ENCODE measurements at regions not wholly inside any gene's neighbourhood (a gene's known extent, or its start where the extent isn't known, plus 50 kb on each side); places are given as distances from the start of the nearest gene placed in this dataset.

DNA sequence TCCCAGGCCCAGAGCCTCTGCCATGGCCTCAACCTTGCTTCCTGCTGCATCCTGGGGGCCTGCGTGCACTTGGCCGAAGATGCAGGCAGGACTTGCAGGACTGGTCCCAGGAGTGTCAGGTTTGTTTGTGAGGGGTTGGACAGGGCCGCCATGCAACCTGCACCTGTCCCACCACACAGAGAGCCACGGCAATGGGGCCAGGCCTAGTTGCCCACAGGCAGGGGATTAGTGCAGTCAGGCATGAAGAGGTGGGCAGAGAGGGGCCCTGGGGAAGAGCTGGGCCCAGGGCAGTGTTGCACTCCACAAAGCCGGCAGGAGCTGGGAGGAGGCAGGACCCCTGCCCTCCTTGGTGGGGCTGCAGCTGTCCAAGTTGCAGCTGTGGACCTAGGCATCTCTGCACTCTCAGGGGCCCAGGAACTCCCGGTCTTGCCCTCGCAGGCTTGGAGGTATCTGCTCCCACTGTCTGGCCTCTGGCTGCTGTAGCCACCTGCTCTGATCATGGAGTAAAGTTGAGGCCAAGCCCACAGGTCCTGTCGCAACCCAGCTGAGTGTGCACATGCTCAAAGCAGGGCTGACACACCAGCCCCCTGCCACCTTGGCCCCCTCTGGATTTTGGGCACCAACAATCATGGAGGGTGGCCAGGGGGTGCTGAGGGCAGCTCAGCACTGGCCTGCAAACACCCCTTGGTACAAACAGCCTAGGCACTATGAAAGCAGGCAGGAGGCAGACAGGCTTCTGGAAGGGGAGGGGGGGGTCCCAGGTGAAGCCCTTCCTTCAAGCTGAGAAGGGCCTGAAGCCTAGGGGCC is 190.4 kb upstream of the PCDH10 start:
- TF ChIP-seq, protein P1, sequence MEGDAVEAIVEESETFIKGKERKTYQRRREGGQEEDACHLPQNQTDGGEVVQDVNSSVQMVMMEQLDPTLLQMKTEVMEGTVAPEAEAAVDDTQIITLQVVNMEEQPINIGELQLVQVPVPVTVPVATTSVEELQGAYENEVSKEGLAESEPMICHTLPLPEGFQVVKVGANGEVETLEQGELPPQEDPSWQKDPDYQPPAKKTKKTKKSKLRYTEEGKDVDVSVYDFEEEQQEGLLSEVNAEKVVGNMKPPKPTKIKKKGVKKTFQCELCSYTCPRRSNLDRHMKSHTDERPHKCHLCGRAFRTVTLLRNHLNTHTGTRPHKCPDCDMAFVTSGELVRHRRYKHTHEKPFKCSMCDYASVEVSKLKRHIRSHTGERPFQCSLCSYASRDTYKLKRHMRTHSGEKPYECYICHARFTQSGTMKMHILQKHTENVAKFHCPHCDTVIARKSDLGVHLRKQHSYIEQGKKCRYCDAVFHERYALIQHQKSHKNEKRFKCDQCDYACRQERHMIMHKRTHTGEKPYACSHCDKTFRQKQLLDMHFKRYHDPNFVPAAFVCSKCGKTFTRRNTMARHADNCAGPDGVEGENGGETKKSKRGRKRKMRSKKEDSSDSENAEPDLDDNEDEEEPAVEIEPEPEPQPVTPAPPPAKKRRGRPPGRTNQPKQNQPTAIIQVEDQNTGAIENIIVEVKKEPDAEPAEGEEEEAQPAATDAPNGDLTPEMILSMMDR (IDR thresholded peaks at IDR 0.05) = no peak
- peak; percentile 76 for DNase-seq (ENCODE audit: low spot score)
- Mint-ChIP-seq H3K27ac (ENCODE audit: unreplicated experiment) (no peak overlapping the region), H3K27me3 (ENCODE audit: low read depth) (no peaks in the 10 kb centered on the region), H3K36me3 (ENCODE audit: low read depth) (no peaks in the 10 kb centered on the region), H3K4me3 (ENCODE audit: unreplicated experiment) (no peak overlapping the region), H3K9me3 (ENCODE audit: low read depth) (no peaks in the 10 kb centered on the region), H3K4me1 (ENCODE audit: low read depth) (no peaks in the 10 kb centered on the region)

DNA sequence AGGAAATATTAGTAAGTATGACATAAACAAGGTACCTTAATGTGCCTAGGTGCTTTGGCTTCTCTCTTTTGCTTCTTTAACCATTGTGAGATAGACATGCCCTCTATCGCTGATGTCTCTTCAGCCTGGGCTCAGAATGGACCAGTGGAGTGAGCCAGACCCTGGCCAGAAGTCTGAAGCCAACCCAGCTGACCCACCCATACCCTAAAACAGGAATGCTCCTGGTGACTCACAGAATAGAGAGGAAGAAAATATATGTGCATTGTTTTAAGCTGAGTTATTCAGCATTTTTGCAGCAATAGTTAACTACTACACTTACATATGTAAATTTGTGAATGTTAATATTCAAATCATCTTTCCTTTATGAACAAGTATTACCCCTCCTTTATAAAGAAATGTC is 167.5 kb upstream of the PCDH10 start:
- DNase-seq (ENCODE audit: low spot score) = no peak
- H3K4me1 Mint-ChIP-seq (ENCODE audit: low read depth) = peaks cover 7% of the 10 kb centered on the region
- H3K4me3 Mint-ChIP-seq (ENCODE audit: unreplicated experiment) = no peak overlapping the region
- H3K36me3 Mint-ChIP-seq (ENCODE audit: low read depth) = no peaks in the 10 kb centered on the region
- no peaks in the 10 kb centered on the region for H3K9me3 Mint-ChIP-seq (ENCODE audit: low read depth)
- H3K27ac Mint-ChIP-seq (ENCODE audit: unreplicated experiment) = no peak overlapping the region
- H3K27me3 Mint-ChIP-seq (ENCODE audit: low read depth) = no peaks in the 10 kb centered on the region
- TF ChIP-seq, protein P1 (IDR thresholded peaks at IDR 0.05) = no peak

GRCh38 chr4:132982151-132982550 is 166.9 kb upstream of the PCDH10 start:
- H3K27me3 Mint-ChIP-seq (ENCODE audit: low read depth) = no peaks in the 10 kb centered on the region
- H3K4me1 Mint-ChIP-seq (ENCODE audit: low read depth) = peaks cover 7% of the 10 kb centered on the region
- no peak overlapping the region for H3K27ac Mint-ChIP-seq (ENCODE audit: unreplicated experiment)
- H3K36me3 Mint-ChIP-seq (ENCODE audit: low read depth) = no peaks in the 10 kb centered on the region
- DNase-seq (ENCODE audit: low spot score) = no peak
- TF ChIP-seq, protein P1 (IDR thresholded peaks at IDR 0.05) = no peak
- H3K4me3 Mint-ChIP-seq (ENCODE audit: unreplicated experiment) = no peak overlapping the region
- no peaks in the 10 kb centered on the region for H3K9me3 Mint-ChIP-seq (ENCODE audit: low read depth)

DNA sequence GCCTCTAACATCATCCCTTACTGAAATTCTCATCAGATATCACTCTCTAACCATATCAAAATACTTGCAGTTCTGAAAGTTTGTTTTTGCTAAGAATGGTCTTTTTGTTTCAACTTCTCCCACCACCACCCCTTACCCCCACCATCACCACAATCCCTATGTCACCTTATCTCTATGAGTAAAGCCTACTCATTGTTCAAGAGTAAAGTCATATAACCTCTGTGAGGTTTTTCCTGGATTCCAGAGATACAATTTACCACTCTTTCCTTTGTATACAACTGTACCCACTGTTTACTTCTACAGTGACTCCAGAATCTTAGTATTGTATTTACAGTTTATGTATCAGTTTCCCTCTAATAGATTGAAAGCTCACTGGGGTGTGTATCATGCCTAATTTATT is 158.0 kb upstream of the PCDH10 start:
- no peaks in the 10 kb centered on the region for H3K4me1 Mint-ChIP-seq (ENCODE audit: low read depth)
- H3K4me3 Mint-ChIP-seq (ENCODE audit: unreplicated experiment) = no peak overlapping the region
- H3K27me3 Mint-ChIP-seq (ENCODE audit: low read depth) = no peaks in the 10 kb centered on the region
- no peaks in the 10 kb centered on the region for H3K9me3 Mint-ChIP-seq (ENCODE audit: low read depth)
- DNase-seq (ENCODE audit: low spot score) = no peak
- no peaks in the 10 kb centered on the region for H3K36me3 Mint-ChIP-seq (ENCODE audit: low read depth)
- TF ChIP-seq, protein P1 (IDR thresholded peaks at IDR 0.05) = no peak
- no peak overlapping the region for H3K27ac Mint-ChIP-seq (ENCODE audit: unreplicated experiment)

DNA sequence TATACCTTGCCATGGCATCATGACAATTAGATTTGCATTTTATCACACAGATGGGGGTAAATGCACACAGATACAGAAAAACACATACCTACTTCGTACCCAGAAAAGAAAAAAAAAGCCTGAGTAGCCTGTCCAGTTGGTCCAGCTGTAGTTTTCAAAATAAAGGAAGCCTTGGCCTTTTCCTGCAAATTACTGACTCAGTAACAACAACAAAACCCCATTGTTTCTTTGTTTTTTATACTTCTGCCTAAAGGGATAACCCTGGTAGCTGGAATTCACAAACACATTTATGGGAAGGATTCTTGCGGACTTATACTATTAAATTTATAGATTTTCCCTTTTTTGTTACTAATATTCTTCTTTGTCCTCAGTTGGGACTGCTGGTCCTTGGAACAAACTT is 156.4 kb upstream of the PCDH10 start:
- Mint-ChIP-seq H3K36me3 (ENCODE audit: low read depth) (no peaks in the 10 kb centered on the region), H3K27ac (ENCODE audit: unreplicated experiment) (no peak overlapping the region), H3K4me3 (ENCODE audit: unreplicated experiment) (no peak overlapping the region), H3K9me3 (ENCODE audit: low read depth) (no peaks in the 10 kb centered on the region), H3K27me3 (ENCODE audit: low read depth) (no peaks in the 10 kb centered on the region), H3K4me1 (ENCODE audit: low read depth) (no peaks in the 10 kb centered on the region)
- DNase-seq (ENCODE audit: low spot score) = no peak
- TF ChIP-seq, protein P1 (IDR thresholded peaks at IDR 0.05) = no peak
